Left lung (tissue), 4 donors: ENCODE measurements at regions not wholly inside any gene's neighbourhood (a gene's known extent, or its start where the extent isn't known, plus 50 kb on each side); places are given as distances from the start of the nearest gene placed in this dataset.

Experiments used
- ATAC-seq: fragments of 200-7000 bp; cut with Tn5 transposase; one replicate; pipeline ENCODE4 v1.9.1; 2020; ENCODE audit warnings: moderate library complexity
- DNase-seq, 4 donors: peaks; one replicate each; pipeline ENCODE4 v3.0.0-alpha.2; 2013 to 2020
- H3K27ac ChIP-seq, 2 donors: fragments of 200-600 bp; sonication (generic) in 1 of 2; one replicate each; pipeline versions ENCODE4 v1.5.0 to v1.8.0; 2020 to 2021
- H3K27me3 ChIP-seq, 2 donors: fragments of 200-600 bp; sonication (generic) in 1 of 2; one replicate each; pipeline versions ENCODE4 v1.5.0 to v1.8.0; 2020 to 2021
- H3K36me3 ChIP-seq, 2 donors: fragments of 200-600 bp; sonication (generic) in 1 of 2; one replicate each; pipeline versions ENCODE4 v1.5.0 to v1.8.0; 2020 to 2021
- H3K4me1 ChIP-seq, 2 donors: fragments of 200-600 bp; one replicate each; pipeline ENCODE4 v1.8.0; 2021
- H3K4me3 ChIP-seq, 2 donors: fragments of 200-600 bp; sonication (generic) in 1 of 2; one replicate each; pipeline versions ENCODE4 v1.5.0 to v1.8.0; 2020 to 2021; ENCODE audit warnings: mild to moderate bottlenecking in 1 of 2
- H3K9me3 ChIP-seq, 2 donors: fragments of 200-600 bp; sonication (generic) in 1 of 2; one replicate each; pipeline versions ENCODE4 v1.5.0 to v1.8.0; 2020 to 2021
- intact Hi-C, 2 donors: fragments of 100-400 bp; cut with DNase I; formaldehyde crosslinking; loops; one replicate each; pipeline versions ENCODE4 v1.11.2 to v1.14.2; 2022
- TF ChIP-seq, protein P1 (sequence below), 2 donors: fragments of 200-600 bp; sonication (generic) in 1 of 2; IDR thresholded peaks; one replicate each; pipeline versions ENCODE4 v1.5.0 to v1.8.0; 2021; ENCODE audit warnings: antibody characterized with exemption in 2 of 2
- donor health status: DM: no; HTN: yes; CAD: no.
- donor health status: DM: no; HTN: no; CAD: no.

DNA sequence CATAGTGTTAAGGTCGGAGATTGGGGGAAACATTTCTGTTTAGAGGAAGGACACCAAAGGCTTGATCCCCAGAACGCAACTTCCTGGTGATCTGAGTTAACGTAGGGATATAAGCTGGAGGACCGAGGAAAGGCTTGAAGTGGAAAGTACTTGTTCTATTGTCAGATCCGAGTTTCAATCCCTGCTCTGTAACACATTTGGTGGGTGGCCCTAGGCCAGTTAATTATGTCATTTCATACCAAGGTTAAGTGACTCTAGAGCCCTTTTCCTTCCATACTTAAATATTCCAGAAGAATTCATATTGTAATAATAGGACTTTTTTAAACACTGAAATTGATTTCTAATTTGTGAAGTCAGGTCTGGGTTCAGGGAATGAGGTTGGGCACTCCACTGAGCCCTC lies 80.9 kb downstream of the RPLP1 start:
- peak in 1 of 4 donors; percentile 24 for DNase-seq
- TF ChIP-seq, protein P1, sequence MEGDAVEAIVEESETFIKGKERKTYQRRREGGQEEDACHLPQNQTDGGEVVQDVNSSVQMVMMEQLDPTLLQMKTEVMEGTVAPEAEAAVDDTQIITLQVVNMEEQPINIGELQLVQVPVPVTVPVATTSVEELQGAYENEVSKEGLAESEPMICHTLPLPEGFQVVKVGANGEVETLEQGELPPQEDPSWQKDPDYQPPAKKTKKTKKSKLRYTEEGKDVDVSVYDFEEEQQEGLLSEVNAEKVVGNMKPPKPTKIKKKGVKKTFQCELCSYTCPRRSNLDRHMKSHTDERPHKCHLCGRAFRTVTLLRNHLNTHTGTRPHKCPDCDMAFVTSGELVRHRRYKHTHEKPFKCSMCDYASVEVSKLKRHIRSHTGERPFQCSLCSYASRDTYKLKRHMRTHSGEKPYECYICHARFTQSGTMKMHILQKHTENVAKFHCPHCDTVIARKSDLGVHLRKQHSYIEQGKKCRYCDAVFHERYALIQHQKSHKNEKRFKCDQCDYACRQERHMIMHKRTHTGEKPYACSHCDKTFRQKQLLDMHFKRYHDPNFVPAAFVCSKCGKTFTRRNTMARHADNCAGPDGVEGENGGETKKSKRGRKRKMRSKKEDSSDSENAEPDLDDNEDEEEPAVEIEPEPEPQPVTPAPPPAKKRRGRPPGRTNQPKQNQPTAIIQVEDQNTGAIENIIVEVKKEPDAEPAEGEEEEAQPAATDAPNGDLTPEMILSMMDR (IDR thresholded peaks at IDR 0.05), result no peak
- intact Hi-C loops, result no loop called here
- H3K4me3 ChIP-seq, result no peak overlapping the region
- ATAC-seq, result peak; percentile 74
- peaks cover 0 to 3% of the 10 kb centered on the region in 2 donors for H3K27me3 ChIP-seq
- no peaks in the 10 kb centered on the region for H3K9me3 ChIP-seq
- H3K4me1 ChIP-seq, result no peaks in the 10 kb centered on the region
- H3K27ac ChIP-seq, result no peak overlapping the region
- no peaks in the 10 kb centered on the region for H3K36me3 ChIP-seq

DNA sequence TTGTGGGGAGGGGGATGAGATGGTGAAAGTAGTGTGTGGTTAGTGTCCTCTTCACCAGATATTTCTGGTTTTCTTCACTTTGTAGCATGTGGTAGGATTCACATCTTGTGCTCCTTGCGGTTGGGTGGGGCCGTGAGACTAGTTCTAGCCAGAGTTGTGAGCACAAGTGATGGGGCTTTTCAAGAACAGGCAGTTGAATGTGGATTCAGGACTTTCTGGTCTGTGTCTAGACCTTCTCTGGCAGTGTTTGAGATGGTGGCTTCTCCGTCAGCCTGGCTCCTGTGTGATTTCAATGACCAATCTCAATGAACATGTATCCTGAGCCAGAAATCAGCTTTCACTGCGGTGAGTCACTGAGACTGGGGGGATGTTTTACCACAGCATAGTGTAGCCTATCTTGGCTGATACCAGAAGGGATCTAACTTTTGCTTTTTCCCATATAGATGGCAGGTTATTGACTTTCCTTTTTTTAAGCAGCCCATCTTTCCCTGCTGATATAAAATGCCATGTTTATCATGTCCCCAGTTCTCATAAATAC lies 82.6 kb downstream of the RPLP1 start:
- no peaks in the 10 kb centered on the region for H3K9me3 ChIP-seq
- H3K36me3 ChIP-seq, result no peaks in the 10 kb centered on the region
- H3K27me3 ChIP-seq, result peaks cover 0 to 3% of the 10 kb centered on the region in 2 donors
- TF ChIP-seq, protein P1 (IDR thresholded peaks at IDR 0.05), result no peak
- intact Hi-C loops, result no loop called here
- DNase-seq (no peak), ATAC-seq (no peak)
- H3K4me3 ChIP-seq, result no peak overlapping the region
- no peaks in the 10 kb centered on the region for H3K4me1 ChIP-seq
- H3K27ac ChIP-seq, result no peak overlapping the region

DNA sequence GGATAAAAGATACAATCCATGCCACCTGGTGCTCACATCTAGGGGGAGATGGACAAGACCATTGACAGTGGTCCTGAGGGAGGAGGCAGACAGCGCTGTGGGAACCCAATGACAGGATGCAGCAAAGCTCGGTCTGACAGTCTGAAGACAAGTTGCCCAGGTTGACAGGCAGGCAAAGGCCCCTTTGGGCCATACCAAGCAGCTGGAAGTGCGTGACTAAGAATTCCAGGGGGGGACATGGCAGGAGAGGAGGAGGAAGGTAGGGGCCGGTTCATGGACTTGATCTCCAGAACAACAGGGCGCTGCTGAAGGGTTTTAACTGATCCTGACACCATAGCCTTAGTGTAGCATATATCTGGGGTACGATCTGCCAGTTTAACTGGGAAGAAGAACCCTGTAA lies 83.4 kb downstream of the RPLP1 start:
- DNase-seq, result no peak
- Histone ChIP-seq H3K9me3 (no peaks in the 10 kb centered on the region), H3K27ac (no peak overlapping the region), H3K27me3 (peaks cover 0 to under 1% of the 10 kb centered on the region in 2 donors), H3K36me3 (no peaks in the 10 kb centered on the region), H3K4me1 (no peaks in the 10 kb centered on the region), H3K4me3 (no peak overlapping the region)
- intact Hi-C loops, result no loop called here
- TF ChIP-seq, protein P1 (IDR thresholded peaks at IDR 0.05), result no peak
- ATAC-seq, result no peak

DNA sequence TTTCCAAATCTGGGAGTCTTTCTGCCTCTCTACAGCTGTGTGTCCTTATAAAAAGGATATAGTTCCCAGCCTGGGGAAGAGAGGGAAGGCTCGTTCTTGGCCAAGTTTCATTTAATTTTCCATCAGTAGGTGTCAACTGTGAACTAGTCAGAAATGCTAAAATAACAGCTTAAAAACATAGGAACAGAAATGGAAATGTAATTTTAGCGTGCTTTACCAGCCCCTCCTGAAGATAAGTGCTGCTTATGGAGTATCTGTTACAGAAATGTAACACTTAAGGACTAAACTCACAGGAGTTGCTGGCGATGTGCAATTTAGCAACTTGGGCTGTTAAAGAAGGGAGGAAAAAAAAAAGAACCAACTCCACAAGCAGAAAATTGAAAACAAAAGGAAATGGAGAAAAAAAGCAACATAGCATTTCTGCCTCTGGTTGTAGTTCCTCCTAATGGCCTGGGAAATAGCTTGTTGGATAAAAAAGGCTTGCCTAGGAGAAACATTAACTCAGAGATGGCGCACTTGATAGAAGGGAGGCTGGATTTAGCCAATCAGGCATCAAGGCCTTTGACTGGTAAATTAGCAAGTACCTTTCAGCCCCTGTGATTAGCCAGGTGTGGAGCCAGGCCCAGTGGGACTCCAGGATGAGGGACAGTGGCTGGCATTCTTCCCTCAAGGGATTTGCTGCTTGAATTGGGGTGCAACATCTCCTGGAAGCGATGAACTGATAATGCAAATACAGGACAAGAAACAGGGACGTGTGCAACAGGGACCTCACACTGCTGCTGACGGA lies 84.3 kb downstream of the RPLP1 start:
- TF ChIP-seq, protein P1 (IDR thresholded peaks at IDR 0.05), result no peak
- Histone ChIP-seq H3K4me3 (no peak overlapping the region), H3K27ac (no peak overlapping the region), H3K27me3 (no peaks in the 10 kb centered on the region), H3K36me3 (no peaks in the 10 kb centered on the region), H3K4me1 (no peaks in the 10 kb centered on the region), H3K9me3 (no peaks in the 10 kb centered on the region)
- DNase-seq, result no peak
- ATAC-seq, result no peak
- intact Hi-C loops, result no loop called here

DNA sequence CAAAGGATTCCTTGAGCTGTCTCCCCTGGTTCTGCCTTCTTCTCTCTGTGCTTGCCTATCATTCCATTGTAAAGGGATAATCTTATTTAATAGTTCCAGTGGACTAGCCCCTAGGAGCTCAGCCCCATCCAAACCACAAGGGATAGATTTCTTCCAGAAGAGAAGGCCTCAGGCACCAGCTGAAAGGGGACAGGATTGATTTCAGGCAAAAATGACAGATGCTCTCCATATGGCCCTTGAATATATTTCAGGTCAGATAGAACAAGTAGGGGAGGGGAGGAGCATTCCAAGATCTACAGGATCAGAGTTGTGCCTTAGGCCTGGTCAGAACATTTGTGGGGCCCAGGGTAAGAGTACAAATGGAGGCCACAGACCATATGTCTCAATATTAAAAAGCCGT lies 85.3 kb downstream of the RPLP1 start:
- TF ChIP-seq, protein P1 (IDR thresholded peaks at IDR 0.05), result no peak
- H3K9me3 ChIP-seq, result no peaks in the 10 kb centered on the region
- intact Hi-C loops, result no loop called here
- no peak overlapping the region for H3K27ac ChIP-seq
- ATAC-seq (no peak), DNase-seq (no peak)
- H3K27me3 ChIP-seq, result no peaks in the 10 kb centered on the region
- H3K36me3 ChIP-seq, result no peaks in the 10 kb centered on the region
- no peaks in the 10 kb centered on the region for H3K4me1 ChIP-seq
- H3K4me3 ChIP-seq, result no peak overlapping the region
